Ureter (tissue), 1 donor: ENCODE measurements at regions not wholly inside any gene's neighbourhood (a gene's known extent, or its start where the extent isn't known, plus 50 kb on each side); places are given as distances from the start of the nearest gene placed in this dataset.

Experiments
- DNase-seq: peaks from one replicate; pipeline ENCODE4 v3.0.0-alpha.2; 2020; ENCODE audit warnings: low spot score
- donor health status: DM: yes; HTN: yes; CAD: no.

DNA sequence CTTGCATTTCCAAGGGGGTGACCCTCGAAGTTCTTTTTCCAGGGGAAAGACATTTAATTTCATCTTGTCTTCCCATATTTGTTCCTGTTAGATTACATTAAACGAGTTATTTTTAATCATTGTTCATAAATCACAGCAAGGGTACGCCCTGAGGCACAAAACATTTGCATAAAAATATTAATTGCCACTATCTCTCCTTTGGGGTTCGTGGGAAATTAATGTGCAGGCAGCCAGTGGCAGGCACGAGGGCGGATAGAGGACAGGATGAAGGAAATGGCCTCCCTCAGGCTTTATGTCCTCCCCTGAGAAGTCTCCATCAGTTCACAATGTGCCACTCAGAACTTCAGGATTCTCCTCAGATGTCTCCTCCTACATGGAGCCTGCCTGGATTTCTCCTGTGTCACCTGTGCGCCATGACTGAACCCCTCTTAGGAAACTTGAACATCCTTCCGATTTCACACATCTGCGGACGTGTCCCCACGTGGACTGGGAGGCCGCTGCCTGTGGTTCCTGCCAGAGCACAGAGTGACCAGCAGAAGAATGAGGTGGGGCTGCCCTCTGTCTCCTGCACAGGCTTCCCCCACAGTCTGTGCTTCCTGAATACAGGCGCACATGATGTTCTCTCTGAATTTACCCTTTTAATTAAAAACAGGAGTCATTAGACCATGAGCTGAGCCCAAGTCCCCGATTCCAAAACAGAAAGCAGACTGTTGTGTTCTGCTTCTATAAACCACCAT lies 1085.9 kb downstream of the TBC1D22A start:
- no peak for DNase-seq

GRCh38 chr22:47847131-47847890 lies 1084.9 kb downstream of the TBC1D22A start:
- DNase-seq = no peak

- DNase-seq = no peak
Measured at GRCh38 chr22:47846206-47846605, 1083.8 kb downstream of the TBC1D22A start.

DNA sequence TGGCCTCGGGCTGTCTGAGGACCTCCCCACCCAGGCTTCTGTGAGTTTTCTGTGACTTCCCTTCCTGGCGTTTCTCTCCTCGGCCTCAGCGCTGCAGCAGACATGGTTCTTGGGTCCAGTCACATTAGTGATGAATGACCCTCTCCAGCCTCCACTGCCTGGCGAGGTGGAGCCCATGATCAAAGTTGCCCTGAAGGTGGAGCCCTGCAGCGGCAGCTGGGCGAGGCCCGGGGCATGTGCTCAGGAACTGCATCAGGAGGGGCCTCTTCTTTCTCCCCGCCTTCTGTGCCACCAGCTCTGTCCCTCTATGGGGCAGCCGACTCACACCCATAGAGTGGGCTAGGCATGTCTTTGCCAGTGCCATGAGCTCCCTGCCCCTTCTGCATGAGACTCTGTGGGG lies 1079.7 kb downstream of the TBC1D22A start:
- DNase-seq = no peak

DNA sequence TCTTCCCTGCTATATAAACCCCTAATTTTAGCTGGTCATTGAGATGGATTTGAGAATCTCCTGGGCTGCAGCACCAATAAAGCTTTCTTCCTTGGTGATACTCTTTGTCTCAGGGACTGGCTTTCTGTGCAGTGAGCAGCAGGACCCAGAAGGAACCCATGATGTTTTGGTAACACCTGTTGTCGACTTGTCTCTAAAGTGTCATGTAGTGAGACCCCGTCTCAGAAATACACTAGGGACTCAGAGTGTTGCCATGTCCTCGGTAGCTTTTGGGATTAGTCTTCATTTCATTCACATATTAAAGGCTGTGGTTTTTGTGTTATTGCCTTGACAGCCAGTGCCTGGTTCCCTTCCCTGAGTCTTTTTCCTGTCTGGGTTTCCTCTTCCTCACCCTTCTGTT lies 1078.7 kb downstream of the TBC1D22A start:
- DNase-seq = no peak

- DNase-seq = no peak
Measured at GRCh38 chr22:47839595-47840227, 1077.3 kb downstream of the TBC1D22A start.

DNA sequence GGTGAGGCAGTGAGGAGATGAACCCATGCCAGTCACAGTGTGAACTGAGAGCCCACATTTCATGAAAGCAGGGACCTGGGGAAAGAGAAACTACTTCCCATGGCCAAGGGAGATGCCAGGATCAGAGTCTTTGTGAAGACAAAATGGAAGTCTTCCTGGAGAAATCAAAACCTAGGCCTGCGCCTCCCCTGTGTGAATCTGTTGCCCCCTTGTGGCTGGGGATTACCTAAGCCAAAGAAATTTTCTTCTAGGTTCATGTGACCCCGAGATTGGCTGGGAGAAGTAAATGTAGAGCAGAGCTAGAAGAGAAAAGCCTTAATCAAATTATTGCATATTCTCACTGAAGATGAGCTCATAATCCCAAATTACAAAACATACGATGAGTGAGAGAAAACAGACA lies 1075.3 kb downstream of the TBC1D22A start:
- DNase-seq = no peak

DNA sequence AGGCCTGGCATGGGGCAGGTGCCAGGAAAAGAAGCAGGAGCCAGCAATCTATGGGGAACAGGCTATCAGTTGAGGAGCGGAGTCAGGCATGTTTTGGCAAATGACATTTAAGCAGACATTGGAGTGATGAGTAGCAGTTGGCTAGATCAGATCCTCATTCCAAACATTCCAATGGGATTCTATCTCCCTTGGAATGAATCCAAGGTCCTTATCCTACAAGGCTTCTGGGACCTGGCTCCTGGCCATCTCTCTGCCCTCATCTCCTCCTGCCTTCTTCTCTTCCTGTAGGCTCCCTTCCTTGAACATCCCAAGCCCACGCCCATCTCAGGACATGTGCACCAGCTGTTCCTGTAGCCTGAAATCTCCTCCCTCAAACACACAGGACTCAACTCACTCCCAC lies 1074.5 kb downstream of the TBC1D22A start:
- no peak for DNase-seq

DNA sequence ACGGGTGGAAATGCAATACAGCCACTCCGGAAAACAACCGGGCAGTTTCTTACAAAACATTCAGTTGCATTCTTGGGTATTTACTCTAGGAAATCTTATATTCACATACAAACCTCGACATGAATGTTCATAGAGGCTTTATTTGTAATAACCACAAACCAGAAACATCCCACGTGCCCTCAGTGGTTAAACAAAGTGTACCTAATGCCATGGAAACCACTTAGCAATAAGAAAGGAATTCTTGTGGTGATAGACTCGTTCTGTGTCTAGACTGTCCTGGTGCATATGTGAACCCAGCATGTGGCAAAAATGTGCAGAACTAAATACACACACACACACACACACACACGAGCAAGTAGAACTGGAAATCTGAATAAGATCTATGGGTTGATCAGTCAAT lies 1073.3 kb downstream of the TBC1D22A start:
- DNase-seq = no peak

- no peak for DNase-seq
Measured at GRCh38 chr22:47826016-47826415, 1063.6 kb downstream of the TBC1D22A start.

DNA sequence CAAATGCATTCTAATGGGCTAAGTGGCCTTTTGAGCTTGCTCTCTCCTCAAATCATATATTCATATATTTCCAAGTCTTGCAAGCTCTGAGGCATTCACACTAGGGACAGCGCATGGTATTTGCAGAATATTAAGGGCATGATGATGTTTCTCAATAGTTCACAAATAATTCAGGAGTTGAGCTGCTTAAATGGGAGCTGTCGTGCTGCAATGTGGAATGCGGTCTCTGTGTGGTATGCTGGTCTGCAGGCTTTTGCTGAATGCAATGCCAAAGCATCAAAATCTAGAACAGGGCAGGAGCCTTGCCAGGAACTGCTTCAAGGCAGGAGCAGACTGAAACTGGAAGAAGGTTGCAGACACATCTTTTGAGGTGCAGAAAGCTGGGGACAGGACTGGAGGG lies 1060.0 kb downstream of the TBC1D22A start:
- no peak for DNase-seq

DNA sequence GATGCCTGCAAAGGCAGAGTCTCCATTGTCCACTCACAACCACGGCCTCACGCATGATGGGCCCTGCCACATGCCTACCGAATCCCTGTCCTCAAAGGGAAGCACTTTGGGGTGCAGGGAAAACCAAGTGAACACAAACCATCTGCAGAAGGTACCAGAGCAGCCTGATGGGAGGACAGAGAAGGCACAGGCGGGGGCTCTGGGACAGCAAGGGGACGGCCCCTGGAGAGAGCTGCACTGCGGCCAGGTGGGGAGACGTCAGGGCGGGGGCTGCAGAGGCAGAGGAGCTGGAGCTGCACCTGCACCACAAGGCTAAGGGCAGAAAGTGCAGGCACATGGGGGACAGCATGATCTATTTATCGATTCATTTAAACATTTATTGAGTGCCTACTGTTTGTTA lies 1056.0 kb downstream of the TBC1D22A start:
- no peak for DNase-seq

- no peak for DNase-seq
Measured at GRCh38 chr22:47817380-47817779, 1054.9 kb downstream of the TBC1D22A start.

DNA sequence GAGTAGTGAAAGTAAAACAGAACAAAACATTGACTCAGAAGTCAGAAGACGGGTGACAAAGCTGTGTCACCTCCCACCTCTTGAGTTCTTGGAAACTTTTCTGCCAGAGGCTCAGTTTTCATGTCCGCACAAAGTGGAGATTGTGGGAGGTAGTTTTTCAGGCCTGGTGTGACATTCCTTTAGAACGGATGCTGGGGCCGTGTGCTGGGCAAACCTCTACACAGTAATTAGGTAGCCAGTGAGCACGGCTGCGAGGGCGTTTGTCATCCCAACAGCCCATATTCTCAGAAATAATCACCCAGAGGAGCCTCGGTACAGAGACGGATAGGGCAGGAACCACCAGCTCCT lies 1054.4 kb downstream of the TBC1D22A start:
- no peak for DNase-seq

- no peak for DNase-seq
Measured at GRCh38 chr22:47816121-47816862, 1053.8 kb downstream of the TBC1D22A start.

GRCh38 chr22:47814474-47814873 lies 1052.0 kb downstream of the TBC1D22A start:
- no peak for DNase-seq

DNA sequence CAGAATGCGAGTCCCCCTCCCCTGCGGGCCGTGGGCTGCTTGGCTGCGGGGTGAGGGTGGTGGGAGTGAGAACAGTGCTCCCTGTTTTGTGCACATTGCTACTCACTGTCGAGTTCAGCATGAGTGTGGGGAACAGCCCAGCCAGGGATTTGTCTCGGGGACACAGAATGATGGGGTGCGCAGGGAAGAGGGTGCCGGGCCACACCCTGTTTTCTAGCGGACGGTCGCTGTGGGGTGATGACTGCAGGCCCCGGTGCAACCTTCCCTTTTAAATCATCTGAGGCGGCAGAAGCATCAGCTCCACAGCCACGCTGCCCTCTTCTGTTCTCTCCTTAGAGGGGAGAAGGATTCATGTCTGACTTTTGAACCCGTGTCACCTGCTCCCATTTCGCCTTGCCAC lies 1051.2 kb downstream of the TBC1D22A start:
- DNase-seq = no peak

DNA sequence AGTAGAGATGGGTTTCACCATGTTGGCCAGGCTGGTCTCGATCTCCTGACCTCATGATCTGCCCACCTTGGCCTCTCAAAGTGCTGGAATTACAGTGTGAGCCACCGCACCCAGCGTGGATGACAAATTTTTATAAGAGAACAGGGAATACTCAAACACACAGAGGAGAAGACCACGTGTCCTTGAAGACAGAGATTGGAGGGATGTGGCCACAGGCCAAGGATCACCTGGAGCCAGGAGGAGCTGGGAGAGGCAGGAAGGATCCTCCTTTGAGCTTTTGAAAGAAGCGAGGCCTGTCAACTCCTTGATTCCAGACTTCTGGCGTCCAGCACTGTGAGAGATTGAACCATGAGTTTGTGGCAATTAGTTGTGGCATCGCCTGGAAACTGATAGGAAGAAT lies 1049.5 kb downstream of the TBC1D22A start:
- no peak for DNase-seq

- no peak for DNase-seq
Measured at GRCh38 chr22:47810505-47811500, 1048.4 kb downstream of the TBC1D22A start.

DNA sequence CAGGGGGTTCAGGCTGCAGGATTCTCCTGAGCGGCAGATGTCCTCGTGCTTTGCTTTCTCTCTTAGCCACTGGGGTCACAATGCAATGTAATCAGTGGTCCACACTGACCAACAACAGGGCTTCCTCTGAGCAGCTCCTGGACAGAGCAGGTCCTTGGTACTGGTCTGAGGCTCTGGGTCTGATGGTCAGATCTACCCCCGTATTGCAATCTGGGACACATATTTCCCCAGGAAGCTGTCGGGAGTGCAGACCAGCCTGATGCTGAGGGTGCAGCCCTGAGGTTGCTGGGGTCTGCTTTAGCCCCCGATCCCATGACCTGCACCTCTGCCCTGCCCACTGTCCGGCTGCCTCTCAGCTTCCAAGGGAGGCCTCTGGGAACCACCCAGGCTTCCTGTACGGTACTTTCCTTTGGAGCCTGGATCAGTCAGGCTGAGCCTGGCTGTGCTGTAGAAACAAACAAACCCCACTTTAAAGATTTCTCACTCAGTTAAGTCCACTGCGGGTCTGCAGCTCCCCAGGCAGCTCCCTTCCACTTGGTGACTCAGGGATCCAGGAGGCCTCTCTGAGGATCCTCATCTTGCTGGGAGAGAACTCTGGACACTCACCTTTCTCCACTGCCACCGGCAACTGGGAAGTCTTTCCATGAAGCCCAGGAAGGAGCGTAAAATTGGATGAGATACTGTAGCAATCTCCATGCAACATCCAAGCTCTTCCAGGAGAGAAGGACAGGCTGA lies 1046.6 kb downstream of the TBC1D22A start:
- no peak for DNase-seq
